ENCODE measurements at regions not wholly inside any gene's neighbourhood (a gene's known extent, or its start where the extent isn't known, plus 50 kb on each side); places are given as distances from the start of the nearest gene placed in this dataset.

DNA sequence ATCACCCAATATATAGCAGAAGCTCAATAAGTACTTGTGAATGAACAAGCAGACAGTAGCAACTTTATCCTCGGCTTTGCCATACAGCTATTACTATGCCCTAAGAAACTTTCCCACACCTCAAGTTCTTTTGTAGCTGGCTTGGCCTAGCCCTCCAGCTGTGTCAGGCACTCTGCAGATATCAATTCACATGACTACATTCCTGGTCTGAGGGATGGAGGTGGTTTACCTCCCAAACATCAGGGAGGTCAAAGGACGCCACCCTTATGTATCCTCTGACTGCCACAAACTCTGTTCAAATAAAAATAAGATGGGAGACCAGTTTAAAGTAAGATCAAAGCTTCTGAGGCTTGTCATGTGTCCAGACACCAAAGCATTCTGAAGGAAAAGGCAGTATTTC lies 416.3 kb downstream of the PIK3R1 start:
- no peaks in the 10 kb centered on the region for H3K36me3 ChIP-seq (ENCODE audit: control insufficient read depth, insufficient read depth, low read length)
- H3K27me3 ChIP-seq (ENCODE audit: control insufficient read depth, insufficient read depth, low read length) = no peaks in the 10 kb centered on the region
- DNase-seq (ENCODE audit: low read depth) = no peak
- ChIA-PET CTCF (no interaction called here), POLR2A (no interaction called here)
- no peak overlapping the region for H3K4me3 ChIP-seq (ENCODE audit: low read depth, low read length)
- TF ChIP-seq CTCF (IDR thresholded peaks at IDR 0.05; ENCODE audit: insufficient read depth, low read depth, low read length) = no peak

- DNase-seq (ENCODE audit: low read depth) = no peak
- POLR2A ChIA-PET = no interaction called here
Measured at GRCh38 chr5:68641211-68641610, 425.7 kb downstream of the PIK3R1 start.

GRCh38 chr5:68643064-68643463 lies 427.5 kb downstream of the PIK3R1 start:
- DNase-seq (ENCODE audit: low read depth) = no peak
- POLR2A ChIA-PET = no interaction called here
- Histone ChIP-seq H3K36me3 (ENCODE audit: control insufficient read depth, insufficient read depth, low read length) (no peaks in the 10 kb centered on the region), H3K27me3 (ENCODE audit: control insufficient read depth, insufficient read depth, low read length) (no peaks in the 10 kb centered on the region), H3K4me3 (ENCODE audit: low read depth, low read length) (no peak overlapping the region)
- CTCF ChIA-PET = no interaction called here
- TF ChIP-seq CTCF (IDR thresholded peaks at IDR 0.05; ENCODE audit: insufficient read depth, low read depth, low read length) = no peak

More at GRCh38 chr5:68641211-68641610, 425.7 kb downstream of the PIK3R1 start:
- CTCF ChIA-PET = no interaction called here
- no peak overlapping the region for H3K4me3 ChIP-seq (ENCODE audit: low read depth, low read length)
- H3K27me3 ChIP-seq (ENCODE audit: control insufficient read depth, insufficient read depth, low read length) = no peaks in the 10 kb centered on the region
- no peaks in the 10 kb centered on the region for H3K36me3 ChIP-seq (ENCODE audit: control insufficient read depth, insufficient read depth, low read length)
- TF ChIP-seq CTCF (IDR thresholded peaks at IDR 0.05; ENCODE audit: insufficient read depth, low read depth, low read length) = no peak

- no peak for TF ChIP-seq CTCF (IDR thresholded peaks at IDR 0.05; ENCODE audit: insufficient read depth, low read depth, low read length)
- DNase-seq (ENCODE audit: low read depth) = no peak
- Histone ChIP-seq H3K4me3 (ENCODE audit: low read depth, low read length) (no peak overlapping the region), H3K27me3 (ENCODE audit: control insufficient read depth, insufficient read depth, low read length) (no peaks in the 10 kb centered on the region), H3K36me3 (ENCODE audit: control insufficient read depth, insufficient read depth, low read length) (no peaks in the 10 kb centered on the region)
- POLR2A ChIA-PET = no interaction called here
- CTCF ChIA-PET = interaction anchor here (1.5 kb wide), 1 partner anchor 10 kb away, joined by 4 read pairs; no protein-coding TSS in a partner anchor
Measured at GRCh38 chr5:68644971-68645370, 429.4 kb downstream of the PIK3R1 start.

DNA sequence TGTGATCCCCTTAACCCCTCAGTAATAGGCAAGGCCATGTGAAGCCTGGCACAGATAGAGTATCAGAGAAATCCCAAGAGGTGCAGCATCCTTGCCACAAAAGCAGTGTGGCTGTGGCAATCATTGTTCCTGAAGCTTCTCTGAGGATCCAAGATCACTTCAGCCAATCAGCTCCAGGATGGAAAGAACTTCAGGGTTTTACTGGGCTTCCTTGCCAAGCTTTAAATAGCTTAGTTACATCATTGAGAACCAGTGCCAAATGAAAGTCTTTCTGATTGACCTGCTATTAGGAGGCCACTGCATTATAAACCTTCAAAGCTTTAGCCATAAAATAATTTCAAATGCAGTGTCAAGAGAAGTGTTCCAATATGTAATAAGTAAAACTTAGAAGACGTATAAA lies 430.6 kb downstream of the PIK3R1 start:
- no peak for DNase-seq (ENCODE audit: low read depth)
- ChIA-PET POLR2A (no interaction called here), CTCF (no interaction called here)
- no peak for TF ChIP-seq CTCF (IDR thresholded peaks at IDR 0.05; ENCODE audit: insufficient read depth, low read depth, low read length)
- Histone ChIP-seq H3K27me3 (ENCODE audit: control insufficient read depth, insufficient read depth, low read length) (no peaks in the 10 kb centered on the region), H3K36me3 (ENCODE audit: control insufficient read depth, insufficient read depth, low read length) (no peaks in the 10 kb centered on the region), H3K4me3 (ENCODE audit: low read depth, low read length) (no peak overlapping the region)

Measured in BJ (cell line).